HG03378 (cell line): ENCODE measurements at regions not wholly inside any gene's neighbourhood (a gene's known extent, or its start where the extent isn't known, plus 50 kb on each side); places are given as distances from the start of the nearest gene placed in this dataset.

Experiments
- ATAC-seq: cut with Tn5 transposase; IDR thresholded peaks from one replicate; pipeline ENCODE4 v1.9.1; 2021; ENCODE audit warnings: mild to moderate bottlenecking, moderate library complexity; ENCODE audit not compliant: unreplicated experiment

DNA sequence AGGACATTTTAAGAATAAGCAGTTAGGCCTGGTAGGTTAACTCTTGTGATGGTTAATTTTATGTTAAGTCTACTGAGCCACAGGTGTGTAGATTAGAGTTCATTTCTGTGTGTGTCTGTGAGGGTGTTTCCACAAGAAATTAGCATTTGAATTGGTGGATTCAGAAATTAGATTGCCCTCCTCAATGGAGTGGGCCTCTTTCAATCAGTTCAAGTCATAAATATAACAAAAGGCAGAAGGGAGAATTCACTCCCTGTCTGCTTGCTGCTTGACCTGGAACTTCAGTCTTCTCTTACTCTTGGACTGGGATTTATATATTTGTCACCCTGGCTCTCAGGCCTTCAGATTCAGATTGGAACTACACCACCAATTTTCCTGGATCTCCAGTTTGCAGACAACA is 55.3 kb upstream of the POM121L12 start:
- no peak for ATAC-seq

DNA sequence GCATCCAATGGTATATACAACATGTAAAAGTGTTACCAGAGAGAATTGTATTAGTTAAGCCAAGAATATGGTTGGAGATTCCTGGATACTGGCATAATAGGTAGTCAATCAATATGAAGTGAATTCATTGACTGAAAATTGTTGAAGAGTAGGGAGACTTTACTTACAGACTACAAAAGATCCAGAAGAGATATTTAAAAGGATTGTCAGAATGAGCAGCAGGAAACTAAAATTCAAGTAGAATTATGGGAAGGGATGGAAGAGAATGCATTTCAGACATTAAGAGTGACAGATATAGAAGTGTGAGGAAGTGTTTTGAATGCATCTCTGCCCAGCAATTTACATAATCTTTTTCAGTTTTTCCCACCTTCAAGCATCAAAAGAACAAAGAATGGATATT is 62.3 kb upstream of the POM121L12 start:
- ATAC-seq: no peak

DNA sequence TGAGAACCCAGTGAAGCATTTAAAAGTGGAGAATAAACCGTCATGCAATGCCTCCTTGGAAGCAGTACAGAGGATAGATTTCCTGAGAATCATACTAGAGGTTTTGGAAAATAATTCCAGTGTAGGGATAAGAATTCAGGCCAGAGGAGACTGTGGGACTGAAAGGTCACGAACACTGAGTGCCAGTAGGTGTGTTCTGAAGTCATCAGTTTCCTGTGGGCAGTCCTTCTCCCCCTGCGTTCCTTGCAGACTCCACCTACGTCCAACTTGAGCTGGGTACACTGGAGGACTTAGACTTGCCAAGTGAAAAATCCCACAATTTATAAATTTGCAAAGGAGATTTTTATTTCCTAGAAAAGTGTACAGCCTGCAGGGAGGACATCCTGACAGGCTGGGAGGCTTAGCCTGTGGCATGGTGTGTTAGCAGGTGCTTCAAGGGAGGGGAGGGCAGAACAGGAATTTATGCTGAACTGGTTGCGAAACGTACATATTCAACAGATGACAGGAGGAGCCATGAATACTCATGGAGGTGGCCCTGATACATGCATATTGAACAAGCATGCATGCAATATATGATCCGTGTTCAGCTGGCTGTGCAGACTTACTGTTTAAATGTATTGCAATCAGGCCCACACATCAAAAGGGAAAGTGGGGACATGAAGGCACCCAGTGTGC is 72.9 kb upstream of the POM121L12 start:
- ATAC-seq: no peak

DNA sequence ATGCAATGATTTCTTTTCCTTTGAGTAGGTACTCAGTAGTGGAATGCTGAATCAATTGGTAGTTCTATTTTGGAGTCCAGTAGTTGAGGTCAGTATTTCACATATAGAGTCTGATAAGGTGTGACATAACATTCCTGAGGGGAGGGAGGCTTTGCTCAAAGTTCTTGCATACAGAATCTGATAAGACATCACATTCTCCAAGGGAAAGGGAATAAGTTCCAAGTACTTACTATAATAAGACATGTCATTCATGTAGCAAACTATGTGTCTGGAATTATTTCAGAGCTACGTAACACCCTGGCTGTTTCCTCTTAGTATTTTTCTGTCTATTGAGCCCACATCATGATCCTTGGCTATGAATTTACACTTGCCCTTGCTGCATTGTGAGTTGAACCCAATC is 74.3 kb upstream of the POM121L12 start:
- ATAC-seq: no peak

DNA sequence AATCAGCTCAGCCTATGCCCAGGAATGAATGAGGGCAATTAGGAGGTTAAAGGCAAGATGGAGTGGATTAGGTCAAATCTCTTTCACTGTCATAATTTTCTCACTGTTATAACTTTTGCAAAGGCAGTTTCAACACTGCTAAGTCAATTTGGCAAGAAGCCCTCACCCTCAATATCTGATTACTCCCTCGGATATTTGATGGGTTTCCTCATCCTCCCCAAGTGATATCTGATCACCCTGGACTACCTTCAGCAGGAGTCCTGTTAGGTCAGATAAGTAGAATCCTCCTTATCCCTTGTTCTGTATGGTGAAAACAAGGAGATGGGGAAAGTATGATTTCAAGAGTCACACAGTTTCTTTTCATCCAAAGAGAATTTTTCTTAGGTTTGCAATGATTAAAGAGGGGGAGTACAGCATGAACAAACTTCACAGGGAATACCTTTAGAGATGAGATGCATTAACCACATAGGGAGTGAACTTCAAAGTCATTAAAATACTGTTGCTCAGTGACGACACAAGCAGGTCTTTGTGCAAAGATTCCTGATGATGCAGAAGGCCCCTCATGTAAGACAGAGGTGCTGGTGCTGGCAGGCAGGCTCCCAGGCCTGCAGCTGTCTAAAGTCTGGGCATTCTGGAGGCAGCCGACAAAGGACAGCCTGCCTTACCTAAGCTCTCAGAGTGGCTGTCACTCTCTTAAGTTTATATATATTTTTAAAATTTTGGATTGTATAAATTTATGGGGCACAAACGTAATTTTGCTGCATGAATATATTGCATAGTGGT is 75.4 kb upstream of the POM121L12 start:
- no peak for ATAC-seq

DNA sequence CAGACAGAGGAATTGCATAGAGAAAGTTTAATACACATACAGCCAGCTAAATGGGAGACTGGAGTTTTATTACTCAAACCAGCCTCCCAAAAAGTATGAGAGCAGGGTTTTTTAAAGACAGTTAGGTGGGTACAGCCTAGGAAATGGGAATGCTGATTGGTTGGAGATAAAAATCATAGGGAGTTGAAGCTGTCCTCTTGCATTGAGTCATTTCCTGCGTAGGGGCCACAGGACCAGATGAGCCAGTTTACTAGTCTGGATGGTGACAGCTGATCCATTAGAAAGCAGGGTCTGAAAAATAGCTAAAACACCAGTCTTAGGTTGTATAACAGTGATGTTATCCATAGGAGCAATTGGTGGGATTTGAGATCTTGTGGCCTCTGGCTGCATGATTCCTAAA is 76.1 kb upstream of the POM121L12 start:
- ATAC-seq: no peak

DNA sequence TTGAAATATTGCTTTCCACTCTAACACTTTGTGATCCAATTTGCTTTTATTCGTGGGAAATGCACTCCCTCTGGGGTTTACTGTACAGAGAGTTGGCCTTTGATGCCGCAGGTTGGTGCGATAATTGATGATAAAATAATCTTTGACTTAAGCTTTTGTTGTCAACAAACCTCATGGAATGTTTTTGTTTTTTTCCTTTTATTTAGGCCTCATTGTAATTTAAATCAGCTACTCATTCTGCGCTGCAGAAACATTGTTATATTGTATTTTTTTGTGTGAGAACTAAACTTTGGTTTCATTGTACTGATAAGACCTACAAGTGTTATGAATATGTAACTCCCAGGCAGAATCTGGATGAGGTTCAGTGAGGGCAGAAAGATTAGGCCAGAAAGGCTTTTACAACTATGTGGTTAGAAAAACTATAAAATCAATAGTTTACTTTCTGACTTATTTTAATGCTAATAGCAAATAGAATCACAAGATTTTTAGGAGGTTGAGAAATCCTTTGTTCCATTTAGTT is 76.8 kb upstream of the POM121L12 start:
- no peak for ATAC-seq

DNA sequence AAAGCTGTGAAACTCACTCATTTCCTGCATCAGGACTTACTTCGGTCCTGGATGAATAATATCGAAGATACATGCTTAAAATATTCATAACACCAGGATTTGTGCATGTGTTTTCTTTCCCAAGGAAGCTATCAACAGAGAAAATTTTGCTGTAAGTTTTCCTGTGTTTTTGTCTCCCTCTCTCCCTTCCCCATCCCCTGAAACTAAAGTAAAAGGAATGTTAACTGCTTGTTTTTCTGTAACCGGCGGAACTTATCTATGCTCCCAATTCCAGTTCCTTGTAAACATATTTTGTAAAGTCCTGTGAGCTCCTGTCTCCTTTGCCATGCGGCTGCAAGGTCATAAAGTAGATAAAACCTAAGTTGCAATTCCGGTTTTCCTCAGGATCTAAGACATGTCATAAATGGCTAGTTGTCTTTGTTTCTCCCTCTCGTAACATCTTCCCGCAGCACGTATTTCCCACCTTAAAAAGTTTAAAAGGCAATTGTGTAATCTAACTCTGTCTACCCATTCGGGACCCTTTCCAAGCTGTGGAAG is 79.0 kb upstream of the POM121L12 start:
- no peak for ATAC-seq

DNA sequence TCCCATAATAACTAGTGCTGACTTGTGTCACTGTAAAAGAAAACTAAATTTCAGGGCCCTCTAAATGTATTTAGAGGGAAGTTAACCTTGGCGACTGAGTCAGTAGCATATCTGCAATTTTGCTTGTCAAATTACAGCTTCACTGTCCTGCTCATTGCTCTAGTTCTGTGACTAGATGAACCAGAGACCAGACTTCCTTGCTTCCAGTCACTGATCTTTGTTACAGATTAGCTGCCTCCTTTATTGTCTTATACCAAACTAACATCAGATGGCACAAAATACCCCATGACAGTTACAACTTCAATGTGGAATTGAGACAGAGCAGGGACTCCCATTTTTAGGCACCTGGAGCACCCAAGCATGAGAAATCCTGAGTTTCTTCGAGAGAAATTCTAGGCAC is 79.9 kb upstream of the POM121L12 start:
- no peak for ATAC-seq

DNA sequence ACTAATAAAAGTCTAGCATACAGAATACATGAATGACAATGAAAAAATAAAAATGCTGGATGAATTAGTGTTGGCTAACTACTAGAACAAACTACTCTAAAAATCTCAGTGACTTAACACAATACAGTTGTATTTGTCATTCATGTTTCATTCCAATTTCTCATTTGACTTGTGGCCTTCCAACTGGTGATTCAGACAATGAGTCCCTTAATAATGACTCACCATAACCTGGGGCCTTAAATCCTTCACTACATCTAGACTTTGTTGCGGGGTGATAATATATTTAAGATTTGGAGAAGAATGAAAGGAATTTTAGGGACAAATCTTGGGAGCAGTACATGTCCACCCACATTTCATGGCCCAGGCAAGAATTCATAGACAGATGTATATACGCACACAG is 90.5 kb upstream of the POM121L12 start:
- ATAC-seq: no peak

DNA sequence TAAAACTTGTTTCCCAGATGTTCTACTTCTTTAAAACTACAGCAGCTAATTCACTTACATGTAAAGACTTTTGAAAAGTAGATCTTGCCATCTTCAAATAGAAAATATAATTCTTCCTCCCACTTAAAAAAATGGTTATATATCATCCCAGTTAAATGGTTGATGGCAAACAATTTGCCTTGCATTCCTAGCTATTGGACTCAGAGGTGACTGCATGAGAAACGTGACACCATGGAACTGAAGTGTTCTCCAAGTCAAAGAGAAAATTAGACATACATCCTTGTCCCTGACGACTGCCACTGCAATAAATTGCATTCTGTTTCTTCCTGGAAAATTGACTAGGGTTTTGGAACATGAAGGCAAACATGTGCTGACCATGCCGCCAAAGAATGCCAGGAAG is 95.0 kb upstream of the POM121L12 start:
- ATAC-seq: no peak

DNA sequence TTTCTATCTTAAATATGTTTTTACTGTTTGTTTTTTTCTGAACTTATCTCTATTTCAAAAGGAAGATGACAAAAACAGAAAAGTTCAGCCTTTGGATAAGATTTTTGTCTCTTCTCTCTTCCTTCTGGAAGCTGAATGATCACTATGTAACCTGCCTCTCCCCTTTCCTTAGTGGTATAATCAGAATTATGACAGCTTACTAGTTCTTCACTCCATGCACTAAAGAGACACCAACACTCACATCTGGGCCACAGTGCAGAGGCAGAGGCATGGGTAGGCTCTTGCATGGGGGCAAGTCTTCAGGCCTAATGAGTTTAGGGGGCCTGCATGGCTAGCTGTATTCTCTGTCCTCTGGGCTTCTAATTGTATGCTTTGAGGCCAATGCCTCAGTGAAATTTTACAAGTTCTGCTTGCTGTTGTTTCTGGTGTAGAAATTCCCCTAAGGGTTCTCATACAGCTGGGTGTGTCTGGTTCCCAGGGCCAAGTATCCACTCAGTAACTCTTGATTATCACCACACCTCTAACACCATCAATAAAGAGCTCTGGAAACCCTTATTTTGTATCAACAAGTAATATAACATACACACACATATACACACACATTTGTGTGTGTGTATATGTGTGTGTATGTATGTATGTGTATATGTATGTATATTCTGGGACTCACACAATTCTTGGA is 96.8 kb upstream of the POM121L12 start:
- no peak for ATAC-seq

DNA sequence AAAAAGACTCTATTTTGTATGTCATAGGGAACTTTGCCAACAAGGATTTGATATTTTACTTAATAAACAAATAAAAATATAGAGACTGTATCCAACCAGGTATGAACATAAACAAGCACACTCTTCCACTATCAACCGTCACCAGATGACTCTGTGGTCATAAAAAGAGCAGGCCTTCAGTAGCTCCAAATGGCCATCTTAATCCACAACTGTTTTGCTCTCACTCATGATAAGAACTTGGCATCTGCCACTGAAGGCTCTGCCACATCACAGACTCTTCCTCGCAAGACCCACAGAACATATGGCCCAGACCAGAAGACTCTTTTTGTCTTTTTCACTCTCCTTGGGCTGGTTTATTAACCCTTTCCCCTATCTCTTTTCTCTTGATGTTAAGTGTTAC is 98.7 kb upstream of the POM121L12 start:
- ATAC-seq: no peak

DNA sequence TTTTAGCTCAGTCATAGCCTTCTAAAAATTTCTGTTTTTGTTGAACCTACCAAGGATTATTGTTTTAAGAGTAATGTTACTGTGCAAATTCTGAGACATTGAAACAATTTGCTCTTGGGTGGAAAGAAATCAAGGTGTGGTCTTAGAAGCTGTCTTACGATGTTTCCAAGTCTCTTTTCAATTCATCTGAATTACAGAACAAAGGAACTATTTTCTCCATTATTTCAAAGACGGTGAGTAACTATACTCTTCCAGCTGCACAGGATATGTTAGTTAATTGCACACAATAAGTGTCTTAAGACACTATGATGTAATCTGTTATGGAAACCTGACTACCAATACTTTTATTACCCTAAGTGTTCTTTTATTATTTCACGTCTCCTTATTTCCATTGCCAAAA is 106.8 kb upstream of the POM121L12 start:
- ATAC-seq: no peak

DNA sequence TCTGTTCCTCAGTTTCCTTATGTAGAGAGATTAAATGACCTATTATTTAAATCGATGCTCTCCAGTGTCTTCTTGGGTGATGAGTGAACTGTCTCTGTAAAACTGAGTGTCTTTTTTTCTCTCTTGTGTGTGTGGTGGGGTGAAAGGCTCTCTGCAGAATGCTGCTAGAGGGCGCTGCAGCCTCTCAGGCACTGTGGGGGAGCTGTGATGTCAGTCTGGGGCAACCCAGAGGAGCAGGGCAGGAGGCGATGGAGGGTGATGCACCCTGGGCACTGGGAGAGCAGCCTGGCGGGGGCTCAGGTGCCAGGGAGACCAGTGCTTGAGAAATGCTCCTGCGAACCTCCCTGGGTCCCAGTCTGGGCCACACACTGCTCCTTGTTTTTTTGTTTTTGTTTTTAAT is 110.1 kb upstream of the POM121L12 start:
- no peak for ATAC-seq

DNA sequence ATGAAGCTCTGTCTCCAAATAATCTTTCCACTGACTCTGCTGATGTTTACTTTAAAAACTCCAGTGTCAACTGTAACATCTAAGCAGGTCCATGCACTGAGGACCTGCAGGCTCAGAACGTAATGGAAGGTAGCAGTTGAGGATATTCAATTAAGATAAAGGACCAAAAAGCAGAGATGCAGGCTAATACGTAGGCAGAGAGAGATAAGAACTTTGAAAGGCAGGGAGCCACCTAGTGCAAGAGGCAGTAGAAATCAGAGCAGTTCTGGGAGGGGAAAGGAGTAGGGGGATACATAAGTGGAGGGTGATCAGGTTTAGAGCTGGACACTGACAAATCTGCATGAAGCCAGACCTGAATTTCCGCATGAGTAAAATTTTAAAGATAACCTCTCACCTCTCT is 114.5 kb upstream of the POM121L12 start:
- no peak for ATAC-seq

DNA sequence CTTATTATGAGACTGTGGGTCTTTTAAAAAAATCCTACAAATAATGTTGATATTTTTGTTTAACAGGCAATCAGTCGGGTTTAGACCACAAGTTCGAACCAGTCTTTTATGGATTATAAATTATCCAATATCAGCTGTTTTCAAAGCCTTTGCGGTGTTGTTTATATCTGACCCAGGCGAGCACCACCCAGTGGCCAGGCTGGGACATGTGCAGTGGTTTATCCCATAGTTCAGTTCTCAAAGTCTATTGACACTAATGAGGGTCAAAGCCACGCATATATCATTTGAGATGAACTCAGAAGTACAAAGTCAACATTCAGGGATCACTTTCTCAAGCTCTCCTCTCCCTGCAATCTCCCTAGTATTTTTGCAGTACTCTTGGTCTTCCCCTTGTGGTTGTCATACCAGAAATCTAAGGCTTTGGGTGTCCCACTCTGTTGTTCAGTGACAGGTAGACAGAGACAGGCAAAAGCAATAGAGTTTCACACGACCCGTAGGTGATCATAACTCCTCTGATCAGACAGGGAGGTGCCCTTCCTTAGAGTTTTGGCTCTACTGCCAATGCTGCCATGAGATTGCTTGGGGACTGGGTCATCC is 117.4 kb upstream of the POM121L12 start:
- ATAC-seq: no peak

DNA sequence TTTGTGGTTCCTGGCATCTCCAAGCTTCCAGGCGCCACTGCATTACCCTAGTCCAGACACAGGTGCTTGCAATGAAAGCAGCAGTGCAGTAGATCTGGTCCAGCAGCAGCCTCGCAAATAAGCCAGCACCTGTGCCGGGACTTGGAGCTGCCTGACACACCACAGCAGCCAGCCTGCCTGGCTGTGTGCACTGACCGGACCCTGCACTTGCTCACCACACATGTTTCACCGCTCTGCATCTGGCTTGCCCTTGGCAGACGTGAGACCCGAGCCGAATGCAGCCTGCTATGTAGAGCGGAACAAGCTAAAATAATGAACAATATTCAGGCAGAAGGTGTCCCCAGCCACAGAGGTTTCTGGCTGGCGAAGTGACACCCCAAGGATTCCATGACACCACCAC is 123.6 kb upstream of the POM121L12 start:
- no peak for ATAC-seq

DNA sequence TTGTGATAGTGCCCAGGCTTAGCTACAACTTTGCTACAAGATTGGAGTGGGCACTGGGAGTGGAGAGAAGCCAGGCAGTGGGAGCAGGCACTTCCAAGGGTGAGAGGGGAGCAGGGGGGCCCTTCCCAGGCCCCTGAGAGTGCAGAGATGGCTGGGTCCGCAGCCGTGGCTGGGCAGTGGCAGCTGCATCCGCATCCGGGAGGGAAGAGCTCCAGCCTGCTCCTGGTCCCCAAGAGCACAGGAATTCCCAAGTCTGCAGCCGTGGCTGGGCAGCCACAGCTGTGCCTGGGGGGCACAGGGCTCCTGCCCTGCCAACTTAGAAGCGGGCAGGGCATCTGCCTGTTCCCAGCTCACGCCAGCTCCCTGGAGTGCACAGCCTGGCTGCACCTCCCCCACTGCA is 124.1 kb upstream of the POM121L12 start:
- no peak for ATAC-seq

DNA sequence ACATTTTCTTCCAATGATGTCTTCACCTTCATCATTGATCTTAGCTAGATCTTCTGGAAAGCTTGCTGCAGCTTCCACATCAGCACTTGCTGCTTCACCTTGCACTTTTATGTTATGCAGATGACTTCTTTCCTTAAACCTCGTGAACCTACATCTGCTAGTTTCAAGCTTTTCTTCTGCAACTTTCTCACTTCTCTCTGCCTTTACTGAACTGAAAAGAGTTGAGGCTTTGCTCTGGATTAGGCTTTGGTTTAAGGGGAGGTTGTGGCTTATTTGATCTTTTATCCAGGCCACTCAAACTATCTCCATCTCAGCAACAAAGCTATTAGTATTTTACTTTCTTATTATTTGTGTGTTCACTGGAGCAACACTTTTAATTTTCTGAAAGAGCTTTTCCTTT is 125.5 kb upstream of the POM121L12 start:
- ATAC-seq: no peak

DNA sequence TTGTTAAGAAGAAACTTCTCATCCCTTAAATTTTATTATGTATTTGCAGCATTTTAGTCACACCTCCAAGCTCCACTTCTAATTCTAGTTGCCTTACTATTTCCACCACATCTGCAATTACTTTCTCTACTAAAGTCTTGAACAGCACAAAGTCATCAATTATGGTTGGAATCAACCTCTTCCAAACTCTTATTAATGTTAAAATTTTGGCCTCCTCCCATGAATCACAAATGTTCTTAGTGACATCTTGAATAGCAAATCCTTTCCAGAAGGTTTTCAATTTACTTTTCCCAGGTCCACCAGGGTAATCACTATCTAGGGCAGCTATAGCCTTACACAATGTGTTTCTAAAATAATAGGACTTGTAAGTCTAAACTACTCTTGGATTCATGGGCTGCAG is 126.3 kb upstream of the POM121L12 start:
- no peak for ATAC-seq
